Panc1 (cell line): ENCODE measurements at regions not wholly inside any gene's neighbourhood (a gene's known extent, or its start where the extent isn't known, plus 50 kb on each side); places are given as distances from the start of the nearest gene placed in this dataset.
"Not testable (repeated sequence)": the region's sequence is repeated elsewhere in the genome, so short reads cannot be mapped to it uniquely, and the experiment has no call there.

Experiments
- ATAC-seq: fragments of 200-7000 bp; cut with Tn5 transposase; 2 replicates; pipeline ENCODE4 v1.9.1; 2020; ENCODE audit warnings: mild to moderate bottlenecking, moderate library complexity
- BruUV-seq: library from RNA; stranded (reverse); fragments of 400-500 nt; replicated peaks from 2 replicates; lab custom pipeline; 2021; lab: Mats Ljungman, UMichigan
- CTCF ChIA-PET: fragments of 300-600 bp; sonication (Branson Sonifier 250); formaldehyde crosslinking; loops from one replicate; lab custom pipeline; 2022; ENCODE audit warnings: antibody characterized with exemption; lab: Charles Lee
- POLR2A ChIA-PET: fragments of 300-600 bp; sonication (Branson Sonifier 250); formaldehyde crosslinking; loops from one replicate; lab custom pipeline; 2022; ENCODE audit warnings: antibody characterized with exemption; lab: Charles Lee
- DNase-seq: peaks from one replicate; pipeline ENCODE4 v3.0.0-alpha.2; 2010; ENCODE audit warnings: low read depth, low spot score
- H3K27ac ChIP-seq: 2 replicates; pipeline ENCODE4 v1.5.1; 2011; ENCODE audit warnings: mild to moderate bottlenecking, low read length, inconsistent platforms
- H3K27me3 ChIP-seq: fragments of 200-500 bp; sonication (Bioruptor generic); 2 replicates; pipeline ENCODE4 v1.6.0; 2014; ENCODE audit warnings: low read length, inconsistent platforms; ENCODE audit not compliant: control insufficient read depth, insufficient read depth
- H3K36me3 ChIP-seq: fragments of 200-500 bp; sonication (Bioruptor generic); 2 replicates; pipeline ENCODE4 v1.5.1; 2014; ENCODE audit warnings: inconsistent platforms, mild to moderate bottlenecking, low read length, moderate library complexity; ENCODE audit not compliant: control insufficient read depth, insufficient read depth
- H3K4me1 ChIP-seq: 2 replicates; pipeline ENCODE4 v1.5.1; 2011; ENCODE audit warnings: inconsistent platforms, mild to moderate bottlenecking, low read length, moderate library complexity; ENCODE audit not compliant: control insufficient read depth, insufficient read depth
- H3K4me3 ChIP-seq, 2 experiments: 2 replicates each; pipeline ENCODE4 v1.5.1; 2011 to 2012; ENCODE audit warnings: low read depth in 2 of 2, low read length in 2 of 2, mild to moderate bottlenecking in 2 of 2, inconsistent platforms in 1 of 2, moderate library complexity in 1 of 2
- H3K9me3 ChIP-seq: fragments of 200-500 bp; sonication (Bioruptor generic); 2 replicates; pipeline ENCODE4 v1.5.1; 2014; ENCODE audit warnings: low read depth, mild to moderate bottlenecking, inconsistent platforms, low read length, moderate library complexity; ENCODE audit not compliant: control insufficient read depth, insufficient read depth
- POLR2AphosphoS5 ChIP-seq: IDR thresholded peaks from 2 replicates; pipeline ENCODE4 v1.6.1; 2012; ENCODE audit warnings: mild to moderate bottlenecking, low read depth, low read length, moderate library complexity
- SIN3A ChIP-seq: IDR thresholded peaks from 2 replicates; pipeline ENCODE4 v1.6.1; 2012; ENCODE audit warnings: low read depth, mild to moderate bottlenecking, low read length, moderate library complexity, borderline replicate concordance; ENCODE audit not compliant: insufficient read depth
- TCF7L2 ChIP-seq: IDR thresholded peaks from 2 replicates; pipeline ENCODE4 v1.6.1; 2011; ENCODE audit warnings: mild to moderate bottlenecking, low read depth, low read length, inconsistent platforms
- in situ Hi-C: cut with HindIII; loops from 2 replicates; pipeline ENCODE4 v1.10.0; 2016; ENCODE audit warnings: low sequenced_read_pairs, low pct_unique_long_range_greater_than_20kb
- intact Hi-C: fragments of 100-400 bp; cut with micrococcal nuclease; formaldehyde crosslinking; loops from one replicate; pipeline ENCODE4 v1.10.0; 2022; ENCODE audit not compliant: unreplicated experiment
- TF ChIP-seq, protein P1 (sequence below): fragments of 450-650 bp; IDR thresholded peaks from 2 replicates; pipeline ENCODE4 v1.5.1; 2017; ENCODE audit warnings: mild to moderate bottlenecking
- TF ChIP-seq, protein P2 (sequence below), 2 experiments: IDR thresholded peaks; 2 replicates each; pipeline ENCODE4 v1.6.1; 2011 to 2012; ENCODE audit warnings: low read depth in 2 of 2, control low read depth in 1 of 2, low read length in 1 of 2, mild to moderate bottlenecking in 1 of 2, moderate library complexity in 1 of 2; ENCODE audit not compliant: insufficient read depth in 1 of 2

DNA sequence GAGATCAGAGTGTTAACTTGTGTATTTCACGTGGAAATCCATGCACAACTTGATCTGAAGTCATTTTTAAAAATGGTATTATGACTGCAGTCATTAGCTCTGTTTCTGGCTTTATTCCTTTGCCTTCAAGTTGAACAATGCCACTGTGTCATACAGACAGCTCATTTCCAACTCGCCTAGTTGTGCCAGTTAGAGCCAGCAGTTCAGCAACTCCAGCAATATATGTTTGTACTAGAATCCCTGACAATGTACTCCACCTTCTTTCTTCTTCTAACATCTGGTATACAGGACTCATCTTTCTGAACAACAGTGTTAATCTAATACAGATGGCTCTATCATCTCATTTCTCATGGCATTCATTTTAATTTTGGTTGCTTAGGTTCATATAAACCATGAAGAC is 418.3 kb upstream of the POU3F2 start:
- no peak overlapping the region for H3K4me3 ChIP-seq
- H3K4me1 ChIP-seq, result no peaks in the 10 kb centered on the region
- POLR2A ChIA-PET, result no interaction called here
- no peaks in the 10 kb centered on the region for H3K27me3 ChIP-seq
- DNase-seq (no peak), ATAC-seq (no peak)
- BruUV-seq, result no TSS peak
- H3K9me3 ChIP-seq, result no peaks in the 10 kb centered on the region
- in situ Hi-C loops, result no loop called here
- H3K36me3 ChIP-seq, result no peaks in the 10 kb centered on the region
- no peak overlapping the region for H3K27ac ChIP-seq
- intact Hi-C loops, result no loop called here
- CTCF ChIA-PET, result no interaction called here
- TF ChIP-seq SIN3A, result no peak
- no peak for TF ChIP-seq TCF7L2

DNA sequence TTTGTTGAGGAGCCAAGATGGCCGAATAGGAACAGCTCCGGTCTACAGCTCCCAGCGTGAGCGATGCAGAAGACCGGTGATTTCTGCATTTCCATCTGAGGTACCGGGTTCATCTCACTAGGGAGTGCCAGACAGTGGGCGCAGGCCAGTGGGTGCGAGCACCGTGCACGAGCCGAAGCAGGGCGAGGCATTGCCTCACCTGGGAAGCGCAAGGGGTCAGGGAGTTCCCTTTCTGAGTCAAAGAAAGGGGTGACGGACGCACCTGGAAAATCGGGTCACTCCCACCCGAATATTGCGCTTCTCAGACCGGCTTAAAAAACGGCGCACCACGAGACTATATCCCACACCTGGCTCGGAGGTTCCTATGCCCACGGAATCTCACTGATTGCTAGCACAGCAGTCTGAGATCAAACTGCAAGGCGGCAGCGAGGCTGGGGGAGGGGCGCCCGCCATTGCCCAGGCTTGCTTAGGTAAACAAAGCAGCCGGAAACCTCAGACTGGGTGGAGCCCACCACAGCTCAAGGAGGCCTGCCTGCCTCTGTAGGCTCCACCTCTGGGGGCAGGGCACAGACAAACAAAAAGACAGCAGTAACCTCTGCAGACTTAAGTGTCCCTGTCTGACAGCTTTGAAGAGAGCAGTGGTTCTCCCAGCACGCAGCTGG is 417.7 kb upstream of the POU3F2 start:
- POLR2A ChIA-PET, CTCF ChIA-PET, BruUV-seq, intact Hi-C loops, ATAC-seq, in situ Hi-C loops, H3K27ac ChIP-seq, H3K9me3 ChIP-seq, H3K4me1 ChIP-seq, H3K36me3 ChIP-seq, H3K27me3 ChIP-seq, DNase-seq, H3K4me3 ChIP-seq: not testable (repeated sequence)

DNA sequence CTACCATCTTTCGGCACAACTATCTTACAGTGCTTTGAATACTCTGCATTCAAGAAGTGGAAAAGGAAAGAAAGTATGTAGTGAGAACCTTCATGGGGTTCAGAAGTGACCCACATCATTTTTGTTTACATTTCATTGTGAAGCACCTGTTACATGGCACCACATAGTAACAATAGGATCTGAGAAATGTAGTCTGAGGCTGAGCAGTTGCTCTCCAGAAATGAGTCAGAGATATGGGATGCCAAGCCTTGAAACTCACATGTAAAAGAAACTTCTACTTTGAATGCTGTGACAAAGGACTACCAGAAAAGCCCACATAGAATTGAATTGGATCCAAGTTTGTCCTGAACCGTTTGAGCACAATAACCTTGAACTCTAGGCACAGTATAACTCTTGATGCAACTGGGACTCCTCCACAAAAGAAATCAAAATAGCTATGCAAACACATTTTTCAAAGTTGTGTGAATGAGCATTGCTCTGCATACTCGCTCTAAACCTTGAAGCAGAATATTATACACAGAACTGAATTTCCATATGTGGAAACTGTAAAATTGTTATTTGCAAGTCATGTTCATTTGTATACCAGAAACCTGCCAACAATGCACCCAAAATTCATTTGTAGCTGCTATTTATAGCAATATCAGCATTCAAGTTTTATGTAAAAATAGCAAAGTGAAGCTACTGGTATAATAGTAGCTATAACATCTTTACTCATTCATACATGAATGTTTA is 400.9 kb upstream of the POU3F2 start:
- ATAC-seq (no peak), DNase-seq (no peak)
- Histone ChIP-seq H3K4me1 (no peaks in the 10 kb centered on the region), H3K27me3 (no peaks in the 10 kb centered on the region), H3K4me3 (no peak overlapping the region), H3K36me3 (no peaks in the 10 kb centered on the region), H3K9me3 (no peaks in the 10 kb centered on the region), H3K27ac (no peak overlapping the region)
- in situ Hi-C loops (no loop called here), intact Hi-C loops (no loop called here)
- POLR2A ChIA-PET, result no interaction called here
- BruUV-seq, result no TSS peak
- TF ChIP-seq POLR2AphosphoS5 (no peak), SIN3A (no peak), TCF7L2 (no peak)
- TF ChIP-seq, protein P1, sequence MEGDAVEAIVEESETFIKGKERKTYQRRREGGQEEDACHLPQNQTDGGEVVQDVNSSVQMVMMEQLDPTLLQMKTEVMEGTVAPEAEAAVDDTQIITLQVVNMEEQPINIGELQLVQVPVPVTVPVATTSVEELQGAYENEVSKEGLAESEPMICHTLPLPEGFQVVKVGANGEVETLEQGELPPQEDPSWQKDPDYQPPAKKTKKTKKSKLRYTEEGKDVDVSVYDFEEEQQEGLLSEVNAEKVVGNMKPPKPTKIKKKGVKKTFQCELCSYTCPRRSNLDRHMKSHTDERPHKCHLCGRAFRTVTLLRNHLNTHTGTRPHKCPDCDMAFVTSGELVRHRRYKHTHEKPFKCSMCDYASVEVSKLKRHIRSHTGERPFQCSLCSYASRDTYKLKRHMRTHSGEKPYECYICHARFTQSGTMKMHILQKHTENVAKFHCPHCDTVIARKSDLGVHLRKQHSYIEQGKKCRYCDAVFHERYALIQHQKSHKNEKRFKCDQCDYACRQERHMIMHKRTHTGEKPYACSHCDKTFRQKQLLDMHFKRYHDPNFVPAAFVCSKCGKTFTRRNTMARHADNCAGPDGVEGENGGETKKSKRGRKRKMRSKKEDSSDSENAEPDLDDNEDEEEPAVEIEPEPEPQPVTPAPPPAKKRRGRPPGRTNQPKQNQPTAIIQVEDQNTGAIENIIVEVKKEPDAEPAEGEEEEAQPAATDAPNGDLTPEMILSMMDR, result no peak
- TF ChIP-seq, protein P2, sequence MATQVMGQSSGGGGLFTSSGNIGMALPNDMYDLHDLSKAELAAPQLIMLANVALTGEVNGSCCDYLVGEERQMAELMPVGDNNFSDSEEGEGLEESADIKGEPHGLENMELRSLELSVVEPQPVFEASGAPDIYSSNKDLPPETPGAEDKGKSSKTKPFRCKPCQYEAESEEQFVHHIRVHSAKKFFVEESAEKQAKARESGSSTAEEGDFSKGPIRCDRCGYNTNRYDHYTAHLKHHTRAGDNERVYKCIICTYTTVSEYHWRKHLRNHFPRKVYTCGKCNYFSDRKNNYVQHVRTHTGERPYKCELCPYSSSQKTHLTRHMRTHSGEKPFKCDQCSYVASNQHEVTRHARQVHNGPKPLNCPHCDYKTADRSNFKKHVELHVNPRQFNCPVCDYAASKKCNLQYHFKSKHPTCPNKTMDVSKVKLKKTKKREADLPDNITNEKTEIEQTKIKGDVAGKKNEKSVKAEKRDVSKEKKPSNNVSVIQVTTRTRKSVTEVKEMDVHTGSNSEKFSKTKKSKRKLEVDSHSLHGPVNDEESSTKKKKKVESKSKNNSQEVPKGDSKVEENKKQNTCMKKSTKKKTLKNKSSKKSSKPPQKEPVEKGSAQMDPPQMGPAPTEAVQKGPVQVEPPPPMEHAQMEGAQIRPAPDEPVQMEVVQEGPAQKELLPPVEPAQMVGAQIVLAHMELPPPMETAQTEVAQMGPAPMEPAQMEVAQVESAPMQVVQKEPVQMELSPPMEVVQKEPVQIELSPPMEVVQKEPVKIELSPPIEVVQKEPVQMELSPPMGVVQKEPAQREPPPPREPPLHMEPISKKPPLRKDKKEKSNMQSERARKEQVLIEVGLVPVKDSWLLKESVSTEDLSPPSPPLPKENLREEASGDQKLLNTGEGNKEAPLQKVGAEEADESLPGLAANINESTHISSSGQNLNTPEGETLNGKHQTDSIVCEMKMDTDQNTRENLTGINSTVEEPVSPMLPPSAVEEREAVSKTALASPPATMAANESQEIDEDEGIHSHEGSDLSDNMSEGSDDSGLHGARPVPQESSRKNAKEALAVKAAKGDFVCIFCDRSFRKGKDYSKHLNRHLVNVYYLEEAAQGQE (IDR thresholded peaks at IDR 0.05; ENCODE audit: insufficient read depth in 1 of 2, low read depth in 2 of 2, low read length in 1 of 2), result no peak
- CTCF ChIA-PET, result no interaction called here
